ENCODE measurements at regions not wholly inside any gene's neighbourhood (a gene's known extent, or its start where the extent isn't known, plus 50 kb on each side); places are given as distances from the start of the nearest gene placed in this dataset.

DNA sequence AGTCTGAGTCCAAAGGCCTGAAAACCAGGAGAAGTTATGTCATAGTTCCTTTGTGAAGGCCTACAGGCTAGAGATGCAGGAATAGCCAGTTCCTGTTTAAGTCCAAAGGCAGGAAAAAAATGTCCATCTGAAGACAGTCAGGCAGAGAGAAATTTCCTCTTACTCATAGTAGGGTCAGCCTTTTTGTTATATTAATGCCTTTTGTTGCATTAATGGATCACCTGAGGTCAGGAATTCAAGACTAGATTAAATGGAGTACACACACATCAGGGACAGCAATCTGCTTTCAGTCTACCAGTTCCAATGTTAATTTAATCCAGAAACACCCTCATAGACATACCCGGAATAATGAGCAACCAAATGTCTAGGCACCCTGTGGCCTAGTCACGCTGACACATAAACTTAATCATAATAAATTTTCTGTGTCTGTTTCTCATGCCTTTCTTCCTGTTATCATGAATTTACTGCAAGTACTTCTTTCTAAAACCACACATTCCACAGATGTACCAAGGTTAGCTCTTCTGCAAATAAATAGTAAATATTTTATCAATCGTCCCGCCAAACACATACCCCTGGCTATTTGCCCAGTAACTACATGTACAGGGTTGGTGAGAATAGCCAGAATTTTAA lies 703.9 kb downstream of the EFNA5 start:
- Histone ChIP-seq H3K27ac (ENCODE audit: low read length) (no peak overlapping the region), H3K4me1 (ENCODE audit: insufficient read depth, low read length) (no peaks in the 10 kb centered on the region), H3K4me3 (ENCODE audit: low read length) (no peak overlapping the region), H3K27me3 (ENCODE audit: insufficient read depth, low read length) (no peaks in the 10 kb centered on the region), H3K9me3 (ENCODE audit: insufficient read depth, low read depth, low read length) (no peaks in the 10 kb centered on the region), H3K9ac (ENCODE audit: low read depth, low read length) (no peak overlapping the region), H3K36me3 (ENCODE audit: insufficient read depth, low read depth, low read length) (no peaks in the 10 kb centered on the region)

- no peak overlapping the region for H3K9ac ChIP-seq (ENCODE audit: low read depth, low read length)
- H3K27me3 ChIP-seq (ENCODE audit: insufficient read depth, low read length), result no peaks in the 10 kb centered on the region
- H3K27ac ChIP-seq (ENCODE audit: low read length), result no peak overlapping the region
- H3K4me3 ChIP-seq (ENCODE audit: low read length), result no peak overlapping the region
- no peaks in the 10 kb centered on the region for H3K36me3 ChIP-seq (ENCODE audit: insufficient read depth, low read depth, low read length)
- no peaks in the 10 kb centered on the region for H3K9me3 ChIP-seq (ENCODE audit: insufficient read depth, low read depth, low read length)
- no peaks in the 10 kb centered on the region for H3K4me1 ChIP-seq (ENCODE audit: insufficient read depth, low read length)
Measured at GRCh38 chr5:106964132-106964531, 706.6 kb downstream of the EFNA5 start.

DNA sequence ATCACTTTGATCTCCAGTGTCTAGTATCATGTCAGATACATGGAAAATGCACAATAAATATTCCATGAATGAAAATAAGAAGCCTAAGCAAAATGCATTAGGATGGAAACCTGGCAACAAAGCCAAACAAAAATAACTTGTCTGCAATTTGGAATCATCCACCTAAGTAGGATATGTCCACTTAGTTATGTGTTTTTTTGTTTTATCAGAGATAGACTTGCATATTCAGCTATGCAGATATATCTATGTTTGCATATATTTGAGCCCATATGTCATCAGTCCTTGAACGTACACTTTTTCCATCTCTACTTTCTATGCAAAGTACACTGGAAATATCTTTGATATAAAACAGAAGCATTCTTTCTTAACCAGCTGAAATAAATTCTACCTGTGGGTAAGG lies 707.1 kb downstream of the EFNA5 start:
- H3K9me3 ChIP-seq (ENCODE audit: insufficient read depth, low read depth, low read length), result no peaks in the 10 kb centered on the region
- no peak overlapping the region for H3K9ac ChIP-seq (ENCODE audit: low read depth, low read length)
- H3K4me1 ChIP-seq (ENCODE audit: insufficient read depth, low read length), result no peaks in the 10 kb centered on the region
- H3K36me3 ChIP-seq (ENCODE audit: insufficient read depth, low read depth, low read length), result no peaks in the 10 kb centered on the region
- no peak overlapping the region for H3K27ac ChIP-seq (ENCODE audit: low read length)
- H3K4me3 ChIP-seq (ENCODE audit: low read length), result no peak overlapping the region
- H3K27me3 ChIP-seq (ENCODE audit: insufficient read depth, low read length), result no peaks in the 10 kb centered on the region

- Histone ChIP-seq H3K9ac (ENCODE audit: low read depth, low read length) (no peak overlapping the region), H3K36me3 (ENCODE audit: insufficient read depth, low read depth, low read length) (no peaks in the 10 kb centered on the region), H3K4me1 (ENCODE audit: insufficient read depth, low read length) (no peaks in the 10 kb centered on the region), H3K27me3 (ENCODE audit: insufficient read depth, low read length) (no peaks in the 10 kb centered on the region), H3K9me3 (ENCODE audit: insufficient read depth, low read depth, low read length) (no peaks in the 10 kb centered on the region), H3K27ac (ENCODE audit: low read length) (no peak overlapping the region), H3K4me3 (ENCODE audit: low read length) (no peak overlapping the region)
Measured at GRCh38 chr5:106962464-106963230, 708.1 kb downstream of the EFNA5 start.

DNA sequence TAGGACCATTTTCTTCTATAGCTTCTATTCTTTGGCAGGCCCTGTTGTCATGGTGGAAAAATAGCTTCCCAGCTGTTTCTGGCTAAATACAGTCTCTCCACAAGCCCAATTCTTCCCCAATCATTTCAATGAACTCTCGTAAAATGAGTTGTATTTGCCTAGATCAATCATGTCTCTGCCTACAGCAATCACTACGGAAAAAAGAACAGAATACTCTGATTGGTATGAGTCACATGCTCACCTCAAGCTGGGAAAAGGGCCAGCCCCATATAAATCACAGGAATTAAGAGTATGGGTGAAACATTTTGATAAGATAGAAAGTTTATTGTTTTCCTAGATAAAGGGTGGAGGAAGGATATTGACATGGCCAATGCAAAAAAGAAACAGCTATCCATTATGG lies 711.4 kb downstream of the EFNA5 start:
- Histone ChIP-seq H3K4me1 (ENCODE audit: insufficient read depth, low read length) (no peaks in the 10 kb centered on the region), H3K27ac (ENCODE audit: low read length) (no peak overlapping the region), H3K27me3 (ENCODE audit: insufficient read depth, low read length) (no peaks in the 10 kb centered on the region), H3K9me3 (ENCODE audit: insufficient read depth, low read depth, low read length) (no peaks in the 10 kb centered on the region), H3K4me3 (ENCODE audit: low read length) (no peak overlapping the region), H3K9ac (ENCODE audit: low read depth, low read length) (no peak overlapping the region), H3K36me3 (ENCODE audit: insufficient read depth, low read depth, low read length) (no peaks in the 10 kb centered on the region)

DNA sequence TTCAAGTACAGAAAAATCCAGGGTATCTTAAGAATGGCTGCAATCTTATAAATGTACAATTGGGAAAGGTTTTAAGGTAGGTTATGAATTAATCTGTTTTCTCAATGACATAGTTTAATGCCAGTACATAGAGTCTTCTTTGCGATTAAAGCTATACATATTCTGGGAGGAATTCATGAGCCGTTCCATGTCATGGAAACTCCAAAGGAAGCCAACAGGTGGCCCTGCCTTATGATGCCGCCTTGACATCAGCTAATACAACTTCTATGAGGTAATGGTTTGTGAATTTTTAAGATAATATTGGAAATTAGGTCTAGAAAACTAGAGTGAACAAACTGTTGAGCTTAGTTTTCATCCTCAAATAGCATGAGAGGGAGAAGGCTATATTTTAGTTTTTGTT lies 713.4 kb downstream of the EFNA5 start:
- H3K9me3 ChIP-seq (ENCODE audit: insufficient read depth, low read depth, low read length), result no peaks in the 10 kb centered on the region
- no peak overlapping the region for H3K4me3 ChIP-seq (ENCODE audit: low read length)
- H3K9ac ChIP-seq (ENCODE audit: low read depth, low read length), result no peak overlapping the region
- no peaks in the 10 kb centered on the region for H3K4me1 ChIP-seq (ENCODE audit: insufficient read depth, low read length)
- H3K27me3 ChIP-seq (ENCODE audit: insufficient read depth, low read length), result no peaks in the 10 kb centered on the region
- H3K36me3 ChIP-seq (ENCODE audit: insufficient read depth, low read depth, low read length), result no peaks in the 10 kb centered on the region
- no peak overlapping the region for H3K27ac ChIP-seq (ENCODE audit: low read length)

- Histone ChIP-seq H3K9ac (ENCODE audit: low read depth, low read length) (no peak overlapping the region), H3K4me3 (ENCODE audit: low read length) (no peak overlapping the region), H3K27me3 (ENCODE audit: insufficient read depth, low read length) (no peaks in the 10 kb centered on the region), H3K27ac (ENCODE audit: low read length) (no peak overlapping the region), H3K36me3 (ENCODE audit: insufficient read depth, low read depth, low read length) (no peaks in the 10 kb centered on the region), H3K4me1 (ENCODE audit: insufficient read depth, low read length) (no peaks in the 10 kb centered on the region), H3K9me3 (ENCODE audit: insufficient read depth, low read depth, low read length) (no peaks in the 10 kb centered on the region)
Measured at GRCh38 chr5:106956886-106957285, 713.9 kb downstream of the EFNA5 start.

DNA sequence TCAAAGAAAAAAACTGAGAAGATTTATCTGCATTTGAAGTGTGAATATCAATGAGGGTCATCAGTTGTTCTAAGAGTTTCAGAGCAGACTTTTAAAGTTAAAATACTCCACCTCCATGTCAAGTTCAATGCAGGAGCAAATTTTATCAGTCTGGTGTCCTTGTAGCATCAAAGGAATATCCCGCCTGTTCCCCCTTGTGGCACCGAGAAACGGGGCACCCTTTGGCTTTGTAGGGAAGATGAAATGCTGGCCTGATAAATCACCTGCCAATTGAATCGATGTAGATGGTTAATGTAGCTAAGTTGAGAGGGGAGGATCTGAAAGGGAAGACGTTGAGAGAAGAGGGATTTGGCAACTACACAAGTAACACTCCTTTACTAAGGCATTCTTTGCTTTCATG lies 714.5 kb downstream of the EFNA5 start:
- no peaks in the 10 kb centered on the region for H3K27me3 ChIP-seq (ENCODE audit: insufficient read depth, low read length)
- H3K4me1 ChIP-seq (ENCODE audit: insufficient read depth, low read length), result no peaks in the 10 kb centered on the region
- H3K9ac ChIP-seq (ENCODE audit: low read depth, low read length), result no peak overlapping the region
- no peaks in the 10 kb centered on the region for H3K36me3 ChIP-seq (ENCODE audit: insufficient read depth, low read depth, low read length)
- H3K27ac ChIP-seq (ENCODE audit: low read length), result no peak overlapping the region
- no peaks in the 10 kb centered on the region for H3K9me3 ChIP-seq (ENCODE audit: insufficient read depth, low read depth, low read length)
- no peak overlapping the region for H3K4me3 ChIP-seq (ENCODE audit: low read length)

GRCh38 chr5:106940986-106941385 lies 729.8 kb downstream of the EFNA5 start:
- H3K9me3 ChIP-seq (ENCODE audit: insufficient read depth, low read depth, low read length), result no peaks in the 10 kb centered on the region
- H3K4me1 ChIP-seq (ENCODE audit: insufficient read depth, low read length), result no peaks in the 10 kb centered on the region
- H3K4me3 ChIP-seq (ENCODE audit: low read length), result no peak overlapping the region
- no peaks in the 10 kb centered on the region for H3K27me3 ChIP-seq (ENCODE audit: insufficient read depth, low read length)
- no peak overlapping the region for H3K9ac ChIP-seq (ENCODE audit: low read depth, low read length)
- no peak overlapping the region for H3K27ac ChIP-seq (ENCODE audit: low read length)
- H3K36me3 ChIP-seq (ENCODE audit: insufficient read depth, low read depth, low read length), result no peaks in the 10 kb centered on the region

- Histone ChIP-seq H3K36me3 (ENCODE audit: insufficient read depth, low read depth, low read length) (no peaks in the 10 kb centered on the region), H3K9ac (ENCODE audit: low read depth, low read length) (no peak overlapping the region), H3K9me3 (ENCODE audit: insufficient read depth, low read depth, low read length) (no peaks in the 10 kb centered on the region), H3K4me1 (ENCODE audit: insufficient read depth, low read length) (no peaks in the 10 kb centered on the region), H3K27me3 (ENCODE audit: insufficient read depth, low read length) (no peaks in the 10 kb centered on the region), H3K4me3 (ENCODE audit: low read length) (no peak overlapping the region), H3K27ac (ENCODE audit: low read length) (no peak overlapping the region)
Measured at GRCh38 chr5:106940301-106940846, 730.4 kb downstream of the EFNA5 start.

DNA sequence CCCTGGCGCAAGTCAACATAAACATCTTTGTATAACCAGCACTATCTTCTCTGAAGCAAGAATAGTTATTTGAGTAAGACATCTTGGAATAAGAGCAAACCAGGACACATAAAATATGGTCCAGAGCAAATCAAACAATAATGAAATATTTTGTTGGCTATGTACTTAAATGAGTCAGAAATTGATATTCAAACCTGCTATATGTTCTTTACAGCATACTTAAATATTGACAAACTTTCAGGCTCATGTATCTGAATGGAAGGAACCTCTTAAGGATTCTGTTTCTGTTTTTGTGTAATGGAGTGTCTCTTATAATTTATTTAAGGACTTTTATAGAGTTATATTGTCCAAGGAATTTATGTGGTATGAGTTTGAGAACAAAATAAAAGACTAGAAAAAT lies 747.3 kb downstream of the EFNA5 start:
- Histone ChIP-seq H3K9me3 (ENCODE audit: insufficient read depth, low read depth, low read length) (no peaks in the 10 kb centered on the region), H3K4me1 (ENCODE audit: insufficient read depth, low read length) (no peaks in the 10 kb centered on the region), H3K4me3 (ENCODE audit: low read length) (no peak overlapping the region), H3K27ac (ENCODE audit: low read length) (no peak overlapping the region), H3K27me3 (ENCODE audit: insufficient read depth, low read length) (no peaks in the 10 kb centered on the region), H3K9ac (ENCODE audit: low read depth, low read length) (no peak overlapping the region), H3K36me3 (ENCODE audit: insufficient read depth, low read depth, low read length) (no peaks in the 10 kb centered on the region)

DNA sequence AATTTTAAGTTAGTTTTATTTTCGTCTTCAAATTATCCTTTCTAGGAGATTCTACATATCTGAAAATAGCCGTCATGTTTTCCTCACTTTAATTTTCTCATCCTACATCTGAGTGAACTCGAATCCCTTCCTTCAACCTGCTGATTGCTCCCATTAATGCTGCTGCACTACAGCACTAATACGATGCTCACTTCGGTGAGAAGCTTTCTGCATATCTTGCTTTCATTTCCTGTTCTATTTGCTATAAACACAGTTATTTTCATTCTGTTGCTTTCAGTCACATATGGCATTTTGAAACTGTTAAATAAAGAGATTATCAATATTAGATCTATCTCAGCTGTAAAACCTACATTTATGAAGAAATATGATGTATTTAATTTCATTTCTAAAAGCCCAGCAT lies 749.2 kb downstream of the EFNA5 start:
- Histone ChIP-seq H3K27me3 (ENCODE audit: insufficient read depth, low read length) (no peaks in the 10 kb centered on the region), H3K9me3 (ENCODE audit: insufficient read depth, low read depth, low read length) (no peaks in the 10 kb centered on the region), H3K9ac (ENCODE audit: low read depth, low read length) (no peak overlapping the region), H3K36me3 (ENCODE audit: insufficient read depth, low read depth, low read length) (no peaks in the 10 kb centered on the region), H3K4me3 (ENCODE audit: low read length) (no peak overlapping the region), H3K4me1 (ENCODE audit: insufficient read depth, low read length) (no peaks in the 10 kb centered on the region), H3K27ac (ENCODE audit: low read length) (no peak overlapping the region)

All from iPS-20b (cell line).